Loucy (cell line): ENCODE measurements at regions not wholly inside any gene's neighbourhood (a gene's known extent, or its start where the extent isn't known, plus 50 kb on each side); places are given as distances from the start of the nearest gene placed in this dataset.

Experiments
- H2AFZ ChIP-seq: fragments of 200-600 bp; sonication (generic); 2 replicates; pipeline ENCODE4 v1.6.0; 2016; ENCODE audit warnings: antibody characterized with exemption, mild to moderate bottlenecking, low read length, moderate library complexity
- H3F3A ChIP-seq: fragments of 200-600 bp; 2 replicates; pipeline ENCODE4 v1.6.0; 2016; ENCODE audit warnings: antibody characterized with exemption, low read depth, mild to moderate bottlenecking
- H3K27me3 ChIP-seq: fragments of 200-600 bp; sonication (generic); 2 replicates; pipeline ENCODE4 v1.6.1; 2014; ENCODE audit warnings: low read length, mild to moderate bottlenecking; ENCODE audit not compliant: insufficient read depth, poor library complexity, severe bottlenecking
- H3K36me3 ChIP-seq: fragments of 200-600 bp; sonication (generic); 2 replicates; pipeline ENCODE4 v1.6.1; 2016; ENCODE audit warnings: low read length; ENCODE audit not compliant: insufficient read depth
- H3K4me1 ChIP-seq: fragments of 200-600 bp; sonication (generic); 2 replicates; pipeline ENCODE4 v1.5.1; 2014; ENCODE audit warnings: low read length, mild to moderate bottlenecking; ENCODE audit not compliant: insufficient read depth, poor library complexity, severe bottlenecking
- H3K4me2 ChIP-seq: fragments of 200-600 bp; sonication (generic); 2 replicates; pipeline ENCODE4 v1.6.0; 2014; ENCODE audit warnings: antibody characterized with exemption, low read length, low read depth, mild to moderate bottlenecking; ENCODE audit not compliant: poor library complexity, severe bottlenecking
- H3K4me3 ChIP-seq: fragments of 200-600 bp; sonication (generic); 2 replicates; pipeline ENCODE4 v1.5.1; 2014; ENCODE audit warnings: low read length, mild to moderate bottlenecking, mixed read lengths; ENCODE audit not compliant: poor library complexity, severe bottlenecking
- H3K79me2 ChIP-seq: fragments of 200-600 bp; sonication (generic); 2 replicates; pipeline ENCODE4 v1.6.1; 2014; ENCODE audit warnings: low read length; ENCODE audit not compliant: insufficient read depth
- H3K9ac ChIP-seq: fragments of 200-600 bp; sonication (generic); 2 replicates; pipeline ENCODE4 v1.6.0; 2014; ENCODE audit warnings: mild to moderate bottlenecking, low read depth, low read length, moderate library complexity; ENCODE audit not compliant: poor library complexity, severe bottlenecking
- H3K9me2 ChIP-seq: fragments of 200-600 bp; sonication (generic); replicated peaks from 2 replicates; pipeline ENCODE4 v1.6.1; 2016; ENCODE audit warnings: low read depth, low read length, mixed read lengths
- H3K9me3 ChIP-seq: fragments of 200-600 bp; sonication (generic); 2 replicates; pipeline ENCODE4 v1.6.1; 2014; ENCODE audit warnings: mild to moderate bottlenecking, antibody characterized with exemption, low read length, low read depth; ENCODE audit not compliant: insufficient read depth
- H4K20me1 ChIP-seq: fragments of 200-600 bp; sonication (generic); 2 replicates; pipeline ENCODE4 v1.6.0; 2014; ENCODE audit warnings: antibody characterized with exemption, low read length, mild to moderate bottlenecking; ENCODE audit not compliant: insufficient read depth, poor library complexity, severe bottlenecking
- EZH2phosphoT487 ChIP-seq: fragments of 200-600 bp; IDR thresholded peaks from 2 replicates; pipeline ENCODE4 v1.6.1; 2018; ENCODE audit warnings: antibody characterized with exemption, mild to moderate bottlenecking, moderate library complexity, borderline replicate concordance
- TF ChIP-seq, protein P1 (sequence below): fragments of 200-600 bp; sonication (generic); conservative IDR thresholded peaks from 2 replicates; pipeline ENCODE4 v1.5.1; 2014; ENCODE audit warnings: mild to moderate bottlenecking, antibody characterized with exemption, low read length

GRCh38 chr17:34825102-34825501 is 136.2 kb downstream of the CCT6B start:
- Histone ChIP-seq H3K4me3 (no peak overlapping the region), H4K20me1 (no peaks in the 10 kb centered on the region)
- TF ChIP-seq EZH2phosphoT487: no peak
- TF ChIP-seq, protein P1, sequence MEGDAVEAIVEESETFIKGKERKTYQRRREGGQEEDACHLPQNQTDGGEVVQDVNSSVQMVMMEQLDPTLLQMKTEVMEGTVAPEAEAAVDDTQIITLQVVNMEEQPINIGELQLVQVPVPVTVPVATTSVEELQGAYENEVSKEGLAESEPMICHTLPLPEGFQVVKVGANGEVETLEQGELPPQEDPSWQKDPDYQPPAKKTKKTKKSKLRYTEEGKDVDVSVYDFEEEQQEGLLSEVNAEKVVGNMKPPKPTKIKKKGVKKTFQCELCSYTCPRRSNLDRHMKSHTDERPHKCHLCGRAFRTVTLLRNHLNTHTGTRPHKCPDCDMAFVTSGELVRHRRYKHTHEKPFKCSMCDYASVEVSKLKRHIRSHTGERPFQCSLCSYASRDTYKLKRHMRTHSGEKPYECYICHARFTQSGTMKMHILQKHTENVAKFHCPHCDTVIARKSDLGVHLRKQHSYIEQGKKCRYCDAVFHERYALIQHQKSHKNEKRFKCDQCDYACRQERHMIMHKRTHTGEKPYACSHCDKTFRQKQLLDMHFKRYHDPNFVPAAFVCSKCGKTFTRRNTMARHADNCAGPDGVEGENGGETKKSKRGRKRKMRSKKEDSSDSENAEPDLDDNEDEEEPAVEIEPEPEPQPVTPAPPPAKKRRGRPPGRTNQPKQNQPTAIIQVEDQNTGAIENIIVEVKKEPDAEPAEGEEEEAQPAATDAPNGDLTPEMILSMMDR: no peak

DNA sequence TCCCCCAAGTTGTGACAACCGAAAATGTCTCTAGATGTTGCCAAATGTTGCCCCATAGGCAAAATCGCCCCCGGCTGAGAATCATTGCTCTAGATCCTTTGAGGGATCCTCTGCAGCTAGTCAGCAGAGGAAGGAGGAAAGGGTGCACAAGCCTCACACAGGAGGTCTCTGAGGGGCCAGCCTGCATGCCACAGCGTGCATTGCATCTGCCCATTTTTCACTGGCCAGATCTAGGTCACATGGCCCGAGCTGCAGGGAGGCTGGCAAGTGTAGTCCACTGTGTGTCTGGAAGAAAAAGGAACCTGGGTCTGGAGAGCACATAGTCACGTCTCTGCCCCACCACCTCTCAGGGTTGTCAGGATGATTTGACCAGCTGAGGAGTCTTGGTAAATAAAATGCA is 138.2 kb downstream of the CCT6B start:
- Histone ChIP-seq H3K79me2 (no peaks in the 10 kb centered on the region), H3K9me3 (no peaks in the 10 kb centered on the region)
- TF ChIP-seq EZH2phosphoT487: no peak
- TF ChIP-seq, protein P1: no peak

More at GRCh38 chr17:34825102-34825501, 136.2 kb downstream of the CCT6B start:
- Histone ChIP-seq H3K9ac (no peak overlapping the region), H3K27me3 (no peaks in the 10 kb centered on the region), H3K9me2 (no peaks in the 10 kb centered on the region), H3K4me1 (peaks cover 10% of the 10 kb centered on the region), H3K9me3 (no peaks in the 10 kb centered on the region), H3K36me3 (no peaks in the 10 kb centered on the region), H3K79me2 (no peaks in the 10 kb centered on the region), H3K4me2 (no peak overlapping the region), H3F3A (no peaks in the 10 kb centered on the region), H2AFZ (no peak overlapping the region)

GRCh38 chr17:34822007-34822739 is 139.1 kb downstream of the CCT6B start:
- Histone ChIP-seq H4K20me1 (no peaks in the 10 kb centered on the region), H3K36me3 (no peaks in the 10 kb centered on the region), H3K27me3 (no peaks in the 10 kb centered on the region), H3K4me1 (peaks cover 10% of the 10 kb centered on the region), H3K9ac (no peak overlapping the region), H3K9me2 (no peaks in the 10 kb centered on the region), H3K4me3 (no peak overlapping the region), H3K9me3 (no peaks in the 10 kb centered on the region), H2AFZ (no peak overlapping the region), H3K79me2 (no peaks in the 10 kb centered on the region), H3K4me2 (no peak overlapping the region), H3F3A (no peaks in the 10 kb centered on the region)
- TF ChIP-seq, protein P1: no peak
- no peak for TF ChIP-seq EZH2phosphoT487

More for the DNA sequence above, 138.2 kb downstream of the CCT6B start:
- Histone ChIP-seq H3K4me1 (peaks cover 10% of the 10 kb centered on the region), H3F3A (no peaks in the 10 kb centered on the region), H3K27me3 (no peaks in the 10 kb centered on the region), H3K9ac (no peak overlapping the region), H3K4me2 (no peak overlapping the region), H3K9me2 (no peaks in the 10 kb centered on the region), H3K36me3 (no peaks in the 10 kb centered on the region), H4K20me1 (no peaks in the 10 kb centered on the region), H3K4me3 (no peak overlapping the region), H2AFZ (no peak overlapping the region)
